HepG2 (cell line): ENCODE measurements at regions not wholly inside any gene's neighbourhood (a gene's known extent, or its start where the extent isn't known, plus 50 kb on each side); places are given as distances from the start of the nearest gene placed in this dataset.

Experiments used
- ATAC-seq: fragments of 200-7000 bp; cut with Tn5 transposase; 3 replicates; pipeline ENCODE4 v1.9.1; 2020; ENCODE audit warnings: mild to moderate bottlenecking, moderate library complexity
- BruUV-seq: library from RNA; stranded (reverse); fragments of 400-500 nt; replicated peaks from 2 replicates; lab custom pipeline; 2021; lab: Mats Ljungman, UMichigan
- CTCF ChIA-PET: fragments of 300-600 bp; formaldehyde crosslinking; extraction: SDS; loops from one replicate; lab custom pipeline; 2021; ENCODE audit warnings: low total read pairs, inconsistent platforms, low intra/inter-chr PET ratio; lab: Yijun Ruan, JAX
- POLR2A ChIA-PET: fragments of 350-600 bp; sonication (Branson Sonifier 250); formaldehyde crosslinking; loops from one replicate; lab custom pipeline; 2020; ENCODE audit warnings: antibody characterized with exemption, inconsistent platforms; lab: Yijun Ruan, JAX
- DNase-seq: peaks from one replicate; pipeline ENCODE4 v3.0.0-alpha.2; 2015; ENCODE audit warnings: low spot score
- FAIRE-seq: peaks from 3 replicates; lab custom pipeline; 2011; peaks lifted over from hg19 to GRCh38; lab: Jason Lieb, UNC
- H2AFZ ChIP-seq: one replicate; pipeline ENCODE4 v1.6.1; 2011; ENCODE audit warnings: low read length, inconsistent platforms
- H3K27ac ChIP-seq: fragments of 300-600 bp; 3 replicates; pipeline ENCODE4 v1.8.0; 2011; ENCODE audit warnings: mixed run types, mild to moderate bottlenecking, mixed read lengths, low read length, inconsistent platforms; ENCODE audit not compliant: insufficient read depth; ENCODE audit errors: extremely low read length
- H3K27me3 ChIP-seq, 2 experiments: fragments of 200-600 bp in 1 of 2; 2 replicates in 1 of 2; 3 replicates in 1 of 2; pipeline versions ENCODE4 v1.6.0 to v1.8.0; 2011; ENCODE audit warnings: low read length in 2 of 2, mild to moderate bottlenecking in 2 of 2, moderate library complexity in 2 of 2, inconsistent platforms in 1 of 2; ENCODE audit not compliant: insufficient read depth in 2 of 2, control insufficient read depth in 1 of 2
- H3K36me3 ChIP-seq, 2 experiments: fragments of 200-600 bp in 1 of 2; replicated peaks in 1 of 2; 2 replicates in 1 of 2; 3 replicates in 1 of 2; pipeline versions ENCODE4 v1.5.1 to v1.8.0; 2011; ENCODE audit warnings: low read length in 2 of 2, inconsistent platforms in 1 of 2; ENCODE audit not compliant: insufficient read depth in 2 of 2, control insufficient read depth in 1 of 2
- H3K4me1 ChIP-seq: 2 replicates; pipeline ENCODE4 v1.5.1; 2012; ENCODE audit warnings: low read length, inconsistent platforms; ENCODE audit not compliant: insufficient read depth
- H3K4me2 ChIP-seq: 2 replicates; pipeline ENCODE4 v1.6.0; 2011; ENCODE audit warnings: low read depth, low read length, inconsistent platforms
- H3K4me3 ChIP-seq, 3 experiments: fragments of 200-600 bp in 1 of 3; sonication (generic), shearing (Covaris generic) in 1 of 3; replicated peaks in 1 of 3; 2 replicates each; pipeline ENCODE4 v1.5.1; 2011 to 2016; ENCODE audit warnings: low read length in 3 of 3, inconsistent platforms in 2 of 3, low read depth in 2 of 3, mild to moderate bottlenecking in 2 of 3, control low read depth in 1 of 3, mixed read lengths in 1 of 3; ENCODE audit not compliant: insufficient read depth in 1 of 3
- H3K79me2 ChIP-seq: one replicate; pipeline ENCODE4 v1.6.1; 2011; ENCODE audit warnings: low read length, inconsistent platforms; ENCODE audit not compliant: insufficient read depth
- H3K9ac ChIP-seq: 2 replicates; pipeline ENCODE4 v1.6.0; 2011; ENCODE audit warnings: mild to moderate bottlenecking, low read depth, low read length, inconsistent platforms; ENCODE audit not compliant: insufficient read depth
- H3K9me3 ChIP-seq: 2 replicates; pipeline ENCODE4 v1.5.1; 2012; ENCODE audit warnings: mild to moderate bottlenecking, low read length
- H4K20me1 ChIP-seq: 2 replicates; pipeline ENCODE4 v1.6.0; 2011; ENCODE audit warnings: inconsistent platforms, mild to moderate bottlenecking, low read length, moderate library complexity; ENCODE audit not compliant: insufficient read depth
- KDM1A ChIP-seq: IDR thresholded peaks from 2 replicates; pipeline ENCODE4 v1.6.1; 2016; ENCODE audit warnings: missing compliant biosample characterization
- NCOA5 ChIP-seq: sonication (generic); formaldehyde crosslinking; IDR thresholded peaks from 2 replicates; pipeline ENCODE4 v1.4.0; 2020; ENCODE audit warnings: missing genetic modification reagents
- NKX3-1 ChIP-seq: sonication (generic); formaldehyde crosslinking; IDR thresholded peaks from 2 replicates; pipeline ENCODE4 v1.5.0; 2020; ENCODE audit warnings: missing genetic modification reagents
- NPAS2 ChIP-seq: sonication (generic); formaldehyde crosslinking; IDR thresholded peaks from 2 replicates; pipeline ENCODE4 v1.8.0; 2022; ENCODE audit warnings: mild to moderate bottlenecking, missing genetic modification reagents, borderline replicate concordance
- NR2F6 ChIP-seq, 2 experiments: IDR thresholded peaks; 2 replicates each; pipeline ENCODE4 v1.6.1; 2016; ENCODE audit warnings: antibody characterized with exemption in 1 of 2, mild to moderate bottlenecking in 1 of 2
- RAD51 ChIP-seq: fragments of 450-650 bp; IDR thresholded peaks from 2 replicates; pipeline ENCODE4 v1.6.1; 2016; ENCODE audit warnings: borderline replicate concordance
- TBL1XR1 ChIP-seq: fragments of 150-350 bp; IDR thresholded peaks from 2 replicates; pipeline ENCODE4 v1.6.1; 2014; ENCODE audit warnings: borderline replicate concordance, low read length; ENCODE audit not compliant: partially characterized antibody
- ZNF891 ChIP-seq: sonication (generic); formaldehyde crosslinking; IDR thresholded peaks from 2 replicates; pipeline ENCODE4 v1.5.0; 2020; ENCODE audit warnings: mild to moderate bottlenecking, missing genetic modification reagents
- WGBS: methylation state at CpG from one replicate; pipeline ENCODE4 v1.1.6; 2017; ENCODE audit warnings: low lambda C conversion rate; 5-methylcytosine and 5-hydroxymethylcytosine counted together
- in situ Hi-C: cut with HindIII; loops from 2 replicates; pipeline ENCODE4 v1.10.0; 2017; ENCODE audit warnings: low pct_unique_long_range_greater_than_20kb; ENCODE audit not compliant: extremely low pct_ligation_motif_present
- intact Hi-C: fragments of 100-400 bp; cut with micrococcal nuclease; formaldehyde crosslinking; loops from one replicate; pipeline ENCODE4 v1.10.0; 2022; ENCODE audit not compliant: unreplicated experiment
- TF ChIP-seq, protein P1 (sequence below): sonication (generic); formaldehyde crosslinking; IDR thresholded peaks from 2 replicates; pipeline ENCODE4 v1.4.0; 2020; ENCODE audit warnings: missing genetic modification reagents
- TF ChIP-seq, protein P2 (sequence below): sonication (generic); formaldehyde crosslinking; IDR thresholded peaks from 2 replicates; pipeline ENCODE4 v1.5.1; 2020; ENCODE audit warnings: mild to moderate bottlenecking, moderate library complexity, missing genetic modification reagents
- TF ChIP-seq, protein P3 (sequence below): IDR thresholded peaks from 2 replicates; pipeline ENCODE4 v1.6.1; 2012; ENCODE audit warnings: low read length, improper control_type of control experiment
- TF ChIP-seq, protein P4 (sequence below): sonication (generic); formaldehyde crosslinking; IDR thresholded peaks from 2 replicates; pipeline ENCODE4 v1.5.0; 2020; ENCODE audit warnings: missing genetic modification reagents
- TF ChIP-seq, protein P5 (sequence below): sonication (generic); formaldehyde crosslinking; IDR thresholded peaks from 2 replicates; pipeline ENCODE4 v1.4.0; 2020; ENCODE audit warnings: mild to moderate bottlenecking, missing genetic modification reagents

DNA sequence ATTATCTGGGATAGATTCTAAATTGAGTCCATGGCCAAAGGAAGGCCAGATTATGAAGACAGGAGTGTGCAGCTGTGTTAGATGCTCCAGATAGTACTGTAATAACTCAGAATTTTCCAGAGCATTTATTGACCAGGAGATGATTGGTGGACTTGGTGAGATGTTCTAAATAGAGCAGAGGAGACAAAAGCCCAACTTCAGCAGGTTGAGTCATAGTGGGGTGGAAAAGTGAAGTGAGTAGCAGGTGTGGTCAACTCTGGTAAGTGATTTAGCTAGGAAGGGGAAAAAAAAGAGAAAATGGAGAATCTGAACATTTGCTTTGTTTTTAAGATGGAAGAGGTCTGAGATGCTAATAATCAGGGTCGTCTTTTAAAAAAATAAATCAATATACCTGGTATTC lies 227.4 kb downstream of the TMEM200A start:
- WGBS, result 0% methylated on average over 1 of the region's 1 CpG
- FAIRE-seq, result no peak
- TF ChIP-seq NKX3-1 (CRISPR knock-in tag) (no peak), NCOA5 (no peak), ZNF891 (CRISPR knock-in tag) (no peak), KDM1A (no peak), TBL1XR1 (no peak), RAD51 (no peak), NR2F6 (IDR thresholded peaks at IDR 0.05) (no peak), NR2F6 (CRISPR knock-in tag; IDR thresholded peaks at IDR 0.05) (no peak), NPAS2 (CRISPR knock-in tag) (no peak)
- TF ChIP-seq, protein P1, sequence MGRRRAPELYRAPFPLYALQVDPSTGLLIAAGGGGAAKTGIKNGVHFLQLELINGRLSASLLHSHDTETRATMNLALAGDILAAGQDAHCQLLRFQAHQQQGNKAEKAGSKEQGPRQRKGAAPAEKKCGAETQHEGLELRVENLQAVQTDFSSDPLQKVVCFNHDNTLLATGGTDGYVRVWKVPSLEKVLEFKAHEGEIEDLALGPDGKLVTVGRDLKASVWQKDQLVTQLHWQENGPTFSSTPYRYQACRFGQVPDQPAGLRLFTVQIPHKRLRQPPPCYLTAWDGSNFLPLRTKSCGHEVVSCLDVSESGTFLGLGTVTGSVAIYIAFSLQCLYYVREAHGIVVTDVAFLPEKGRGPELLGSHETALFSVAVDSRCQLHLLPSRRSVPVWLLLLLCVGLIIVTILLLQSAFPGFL (CRISPR knock-in tag), result no peak
- TF ChIP-seq, protein P2, sequence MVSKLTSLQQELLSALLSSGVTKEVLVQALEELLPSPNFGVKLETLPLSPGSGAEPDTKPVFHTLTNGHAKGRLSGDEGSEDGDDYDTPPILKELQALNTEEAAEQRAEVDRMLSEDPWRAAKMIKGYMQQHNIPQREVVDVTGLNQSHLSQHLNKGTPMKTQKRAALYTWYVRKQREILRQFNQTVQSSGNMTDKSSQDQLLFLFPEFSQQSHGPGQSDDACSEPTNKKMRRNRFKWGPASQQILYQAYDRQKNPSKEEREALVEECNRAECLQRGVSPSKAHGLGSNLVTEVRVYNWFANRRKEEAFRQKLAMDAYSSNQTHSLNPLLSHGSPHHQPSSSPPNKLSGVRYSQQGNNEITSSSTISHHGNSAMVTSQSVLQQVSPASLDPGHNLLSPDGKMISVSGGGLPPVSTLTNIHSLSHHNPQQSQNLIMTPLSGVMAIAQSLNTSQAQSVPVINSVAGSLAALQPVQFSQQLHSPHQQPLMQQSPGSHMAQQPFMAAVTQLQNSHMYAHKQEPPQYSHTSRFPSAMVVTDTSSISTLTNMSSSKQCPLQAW, result no peak
- TF ChIP-seq, protein P3, sequence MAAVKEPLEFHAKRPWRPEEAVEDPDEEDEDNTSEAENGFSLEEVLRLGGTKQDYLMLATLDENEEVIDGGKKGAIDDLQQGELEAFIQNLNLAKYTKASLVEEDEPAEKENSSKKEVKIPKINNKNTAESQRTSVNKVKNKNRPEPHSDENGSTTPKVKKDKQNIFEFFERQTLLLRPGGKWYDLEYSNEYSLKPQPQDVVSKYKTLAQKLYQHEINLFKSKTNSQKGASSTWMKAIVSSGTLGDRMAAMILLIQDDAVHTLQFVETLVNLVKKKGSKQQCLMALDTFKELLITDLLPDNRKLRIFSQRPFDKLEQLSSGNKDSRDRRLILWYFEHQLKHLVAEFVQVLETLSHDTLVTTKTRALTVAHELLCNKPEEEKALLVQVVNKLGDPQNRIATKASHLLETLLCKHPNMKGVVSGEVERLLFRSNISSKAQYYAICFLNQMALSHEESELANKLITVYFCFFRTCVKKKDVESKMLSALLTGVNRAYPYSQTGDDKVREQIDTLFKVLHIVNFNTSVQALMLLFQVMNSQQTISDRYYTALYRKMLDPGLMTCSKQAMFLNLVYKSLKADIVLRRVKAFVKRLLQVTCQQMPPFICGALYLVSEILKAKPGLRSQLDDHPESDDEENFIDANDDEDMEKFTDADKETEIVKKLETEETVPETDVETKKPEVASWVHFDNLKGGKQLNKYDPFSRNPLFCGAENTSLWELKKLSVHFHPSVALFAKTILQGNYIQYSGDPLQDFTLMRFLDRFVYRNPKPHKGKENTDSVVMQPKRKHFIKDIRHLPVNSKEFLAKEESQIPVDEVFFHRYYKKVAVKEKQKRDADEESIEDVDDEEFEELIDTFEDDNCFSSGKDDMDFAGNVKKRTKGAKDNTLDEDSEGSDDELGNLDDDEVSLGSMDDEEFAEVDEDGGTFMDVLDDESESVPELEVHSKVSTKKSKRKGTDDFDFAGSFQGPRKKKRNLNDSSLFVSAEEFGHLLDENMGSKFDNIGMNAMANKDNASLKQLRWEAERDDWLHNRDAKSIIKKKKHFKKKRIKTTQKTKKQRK, result no peak
- TF ChIP-seq, protein P4, sequence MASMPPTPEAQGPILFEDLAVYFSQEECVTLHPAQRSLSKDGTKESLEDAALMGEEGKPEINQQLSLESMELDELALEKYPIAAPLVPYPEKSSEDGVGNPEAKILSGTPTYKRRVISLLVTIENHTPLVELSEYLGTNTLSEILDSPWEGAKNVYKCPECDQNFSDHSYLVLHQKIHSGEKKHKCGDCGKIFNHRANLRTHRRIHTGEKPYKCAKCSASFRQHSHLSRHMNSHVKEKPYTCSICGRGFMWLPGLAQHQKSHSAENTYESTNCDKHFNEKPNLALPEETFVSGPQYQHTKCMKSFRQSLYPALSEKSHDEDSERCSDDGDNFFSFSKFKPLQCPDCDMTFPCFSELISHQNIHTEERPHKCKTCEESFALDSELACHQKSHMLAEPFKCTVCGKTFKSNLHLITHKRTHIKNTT (CRISPR knock-in tag), result no peak
- TF ChIP-seq, protein P5, sequence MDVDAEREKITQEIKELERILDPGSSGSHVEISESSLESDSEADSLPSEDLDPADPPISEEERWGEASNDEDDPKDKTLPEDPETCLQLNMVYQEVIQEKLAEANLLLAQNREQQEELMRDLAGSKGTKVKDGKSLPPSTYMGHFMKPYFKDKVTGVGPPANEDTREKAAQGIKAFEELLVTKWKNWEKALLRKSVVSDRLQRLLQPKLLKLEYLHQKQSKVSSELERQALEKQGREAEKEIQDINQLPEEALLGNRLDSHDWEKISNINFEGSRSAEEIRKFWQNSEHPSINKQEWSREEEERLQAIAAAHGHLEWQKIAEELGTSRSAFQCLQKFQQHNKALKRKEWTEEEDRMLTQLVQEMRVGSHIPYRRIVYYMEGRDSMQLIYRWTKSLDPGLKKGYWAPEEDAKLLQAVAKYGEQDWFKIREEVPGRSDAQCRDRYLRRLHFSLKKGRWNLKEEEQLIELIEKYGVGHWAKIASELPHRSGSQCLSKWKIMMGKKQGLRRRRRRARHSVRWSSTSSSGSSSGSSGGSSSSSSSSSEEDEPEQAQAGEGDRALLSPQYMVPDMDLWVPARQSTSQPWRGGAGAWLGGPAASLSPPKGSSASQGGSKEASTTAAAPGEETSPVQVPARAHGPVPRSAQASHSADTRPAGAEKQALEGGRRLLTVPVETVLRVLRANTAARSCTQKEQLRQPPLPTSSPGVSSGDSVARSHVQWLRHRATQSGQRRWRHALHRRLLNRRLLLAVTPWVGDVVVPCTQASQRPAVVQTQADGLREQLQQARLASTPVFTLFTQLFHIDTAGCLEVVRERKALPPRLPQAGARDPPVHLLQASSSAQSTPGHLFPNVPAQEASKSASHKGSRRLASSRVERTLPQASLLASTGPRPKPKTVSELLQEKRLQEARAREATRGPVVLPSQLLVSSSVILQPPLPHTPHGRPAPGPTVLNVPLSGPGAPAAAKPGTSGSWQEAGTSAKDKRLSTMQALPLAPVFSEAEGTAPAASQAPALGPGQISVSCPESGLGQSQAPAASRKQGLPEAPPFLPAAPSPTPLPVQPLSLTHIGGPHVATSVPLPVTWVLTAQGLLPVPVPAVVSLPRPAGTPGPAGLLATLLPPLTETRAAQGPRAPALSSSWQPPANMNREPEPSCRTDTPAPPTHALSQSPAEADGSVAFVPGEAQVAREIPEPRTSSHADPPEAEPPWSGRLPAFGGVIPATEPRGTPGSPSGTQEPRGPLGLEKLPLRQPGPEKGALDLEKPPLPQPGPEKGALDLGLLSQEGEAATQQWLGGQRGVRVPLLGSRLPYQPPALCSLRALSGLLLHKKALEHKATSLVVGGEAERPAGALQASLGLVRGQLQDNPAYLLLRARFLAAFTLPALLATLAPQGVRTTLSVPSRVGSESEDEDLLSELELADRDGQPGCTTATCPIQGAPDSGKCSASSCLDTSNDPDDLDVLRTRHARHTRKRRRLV (CRISPR knock-in tag), result no peak

More for the DNA sequence above, 227.4 kb downstream of the TMEM200A start:
- BruUV-seq, result no TSS peak
- Histone ChIP-seq H3K36me3 (no peaks in the 10 kb centered on the region), H2AFZ (no peak overlapping the region), H3K27me3 (no peaks in the 10 kb centered on the region), H3K79me2 (no peaks in the 10 kb centered on the region), H3K4me1 (no peaks in the 10 kb centered on the region), H3K27ac (no peak overlapping the region), H3K4me2 (no peak overlapping the region), H3K9ac (no peak overlapping the region), H3K9me3 (0 out of 2 replicates have a peak, but pooled peaks cover 5% of the 10 kb centered on the region), H3K4me3 (no peak overlapping the region), H4K20me1 (no peaks in the 10 kb centered on the region)
- DNase-seq (no peak), ATAC-seq (no peak)
- in situ Hi-C loops (no loop called here), intact Hi-C loops (no loop called here)
- CTCF ChIA-PET, result no interaction called here
- POLR2A ChIA-PET, result no interaction called here
